GM12874 (cell line): ENCODE measurements at regions not wholly inside any gene's neighbourhood (a gene's known extent, or its start where the extent isn't known, plus 50 kb on each side); places are given as distances from the start of the nearest gene placed in this dataset.

Source experiments
- TF ChIP-seq, protein P1 (sequence below): IDR thresholded peaks from 2 replicates; pipeline ENCODE4 v1.5.1; 2011; ENCODE audit warnings: low read depth, mild to moderate bottlenecking, control low read depth, low read length, moderate library complexity; ENCODE audit not compliant: insufficient read depth

DNA sequence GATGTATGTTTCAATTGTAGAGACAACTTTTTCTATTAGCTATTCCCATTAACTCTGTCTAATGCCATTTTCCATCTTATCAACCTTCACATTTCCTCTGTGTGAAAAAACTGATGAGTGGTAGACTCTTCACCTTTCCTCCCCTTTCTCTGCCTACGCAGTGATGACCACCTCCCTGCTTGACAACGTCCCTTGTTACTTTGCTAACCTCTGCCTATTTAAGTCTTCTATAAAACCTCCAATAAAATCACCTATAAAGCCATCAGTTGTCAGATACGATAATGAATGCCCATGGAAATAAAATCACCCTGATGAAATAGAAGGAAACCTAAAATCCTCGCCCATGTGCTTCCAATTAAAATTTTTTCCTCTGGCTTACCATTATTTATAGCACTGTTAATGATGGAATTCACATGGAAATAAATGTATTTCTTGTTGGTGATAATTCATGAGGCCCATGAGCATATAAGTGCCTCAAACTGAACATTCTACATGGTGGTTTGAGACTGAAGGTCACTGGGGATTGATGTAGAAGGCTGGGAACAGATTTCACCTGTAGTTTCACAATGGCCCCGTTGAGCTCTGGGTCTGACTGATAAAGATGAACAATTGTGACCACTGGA is 1454.0 kb upstream of the SEL1L start:
- TF ChIP-seq, protein P1, sequence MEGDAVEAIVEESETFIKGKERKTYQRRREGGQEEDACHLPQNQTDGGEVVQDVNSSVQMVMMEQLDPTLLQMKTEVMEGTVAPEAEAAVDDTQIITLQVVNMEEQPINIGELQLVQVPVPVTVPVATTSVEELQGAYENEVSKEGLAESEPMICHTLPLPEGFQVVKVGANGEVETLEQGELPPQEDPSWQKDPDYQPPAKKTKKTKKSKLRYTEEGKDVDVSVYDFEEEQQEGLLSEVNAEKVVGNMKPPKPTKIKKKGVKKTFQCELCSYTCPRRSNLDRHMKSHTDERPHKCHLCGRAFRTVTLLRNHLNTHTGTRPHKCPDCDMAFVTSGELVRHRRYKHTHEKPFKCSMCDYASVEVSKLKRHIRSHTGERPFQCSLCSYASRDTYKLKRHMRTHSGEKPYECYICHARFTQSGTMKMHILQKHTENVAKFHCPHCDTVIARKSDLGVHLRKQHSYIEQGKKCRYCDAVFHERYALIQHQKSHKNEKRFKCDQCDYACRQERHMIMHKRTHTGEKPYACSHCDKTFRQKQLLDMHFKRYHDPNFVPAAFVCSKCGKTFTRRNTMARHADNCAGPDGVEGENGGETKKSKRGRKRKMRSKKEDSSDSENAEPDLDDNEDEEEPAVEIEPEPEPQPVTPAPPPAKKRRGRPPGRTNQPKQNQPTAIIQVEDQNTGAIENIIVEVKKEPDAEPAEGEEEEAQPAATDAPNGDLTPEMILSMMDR, result no peak

DNA sequence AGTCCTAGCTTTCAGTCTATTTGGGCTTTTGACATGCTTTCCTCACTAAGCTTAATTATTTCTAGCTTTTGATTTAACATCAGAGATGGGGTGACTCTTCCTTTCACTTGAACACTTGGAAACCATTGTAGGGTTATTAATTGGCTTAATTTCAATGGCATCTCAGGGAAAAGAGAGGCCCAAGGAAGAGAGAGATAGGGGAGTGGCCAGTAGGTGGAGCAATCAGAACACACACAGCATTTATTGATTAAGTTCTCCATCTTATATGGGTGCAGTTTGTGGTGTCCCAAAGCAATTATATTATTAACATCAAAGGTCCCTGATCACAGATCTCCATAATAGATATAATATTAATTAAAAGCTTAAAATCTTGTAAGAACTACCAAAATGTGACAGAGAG is 1466.1 kb upstream of the SEL1L start:
- TF ChIP-seq, protein P1, result peak; percentile 25; the same call in 1 of the 2 replicates

DNA sequence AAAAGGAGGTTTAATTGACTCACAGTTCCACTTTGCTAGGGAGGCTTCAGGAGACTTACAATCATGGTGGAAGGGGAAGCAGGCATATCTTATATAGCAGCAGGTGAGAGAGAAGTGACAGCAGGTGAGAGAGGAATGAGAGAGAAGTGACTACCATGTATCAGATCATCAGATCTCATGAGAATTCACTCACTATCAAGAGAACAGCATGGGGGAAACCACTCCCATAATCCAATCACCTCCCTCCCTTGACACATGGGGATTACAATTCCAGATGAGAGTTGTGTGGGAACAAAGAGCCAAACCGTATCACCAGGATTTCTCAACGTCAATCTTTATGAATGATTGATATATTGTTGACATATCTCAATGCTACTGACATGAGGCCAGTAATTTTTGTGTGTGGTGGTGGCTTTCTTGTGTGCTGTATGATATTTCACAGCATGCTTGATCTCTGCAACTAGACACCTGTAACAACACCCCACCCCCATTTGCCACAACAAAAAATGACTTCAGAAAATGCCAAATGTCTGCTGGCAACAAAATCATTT is 1470.9 kb upstream of the SEL1L start:
- TF ChIP-seq, protein P1, result no peak

DNA sequence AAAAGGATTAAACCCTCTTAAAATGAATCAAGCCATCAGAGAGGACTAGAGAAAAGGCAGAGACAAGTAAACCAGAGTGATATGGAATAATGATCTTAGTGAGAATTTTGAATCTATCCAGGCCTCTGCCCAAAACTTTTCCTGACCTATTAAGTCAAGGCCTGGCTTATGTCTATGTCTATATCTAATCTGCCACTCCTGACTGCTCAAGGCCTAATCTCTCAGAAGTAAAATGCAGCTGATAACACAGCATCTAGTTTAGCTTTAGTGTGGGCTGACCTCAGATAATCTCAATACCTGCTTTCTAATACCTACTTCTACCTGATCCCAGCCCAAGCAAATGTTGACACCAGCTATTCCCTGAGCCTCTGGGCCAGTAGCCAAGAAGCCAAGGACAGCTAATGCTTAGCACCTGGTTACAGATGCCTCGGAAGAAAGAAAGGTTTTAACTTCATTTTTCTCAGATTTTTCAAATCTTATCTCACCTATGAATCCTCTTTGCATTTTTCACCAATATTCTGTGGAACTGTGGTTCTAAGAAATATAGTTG is 1472.5 kb upstream of the SEL1L start:
- TF ChIP-seq, protein P1, result no peak

DNA sequence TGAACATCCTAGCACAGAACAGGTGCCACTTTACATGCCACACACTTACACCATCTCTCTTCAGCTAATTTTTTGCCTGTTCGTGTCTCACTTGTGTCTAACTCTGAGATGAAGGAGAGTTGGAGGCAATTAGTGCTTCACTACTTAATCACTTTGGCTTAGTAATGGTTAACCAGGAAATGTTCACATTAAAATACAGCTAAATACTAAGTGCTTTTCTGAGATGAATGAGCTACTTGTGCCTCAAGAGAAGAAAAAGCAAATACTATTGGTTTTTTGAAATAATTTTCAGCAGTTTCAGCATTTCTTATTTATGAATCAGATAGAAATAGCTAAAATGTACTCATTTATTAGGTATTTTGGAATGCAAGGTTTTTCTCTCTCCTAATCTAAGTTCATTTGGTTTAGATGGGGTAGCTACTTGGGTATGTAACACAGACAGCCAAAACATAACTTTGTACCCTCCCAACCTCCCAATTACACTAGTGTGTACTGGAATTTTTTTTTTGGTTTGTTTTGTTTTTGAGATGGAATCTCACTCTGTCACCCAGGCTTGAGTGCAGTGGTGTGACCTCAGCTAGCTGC is 1474.1 kb upstream of the SEL1L start:
- TF ChIP-seq, protein P1, result no peak

DNA sequence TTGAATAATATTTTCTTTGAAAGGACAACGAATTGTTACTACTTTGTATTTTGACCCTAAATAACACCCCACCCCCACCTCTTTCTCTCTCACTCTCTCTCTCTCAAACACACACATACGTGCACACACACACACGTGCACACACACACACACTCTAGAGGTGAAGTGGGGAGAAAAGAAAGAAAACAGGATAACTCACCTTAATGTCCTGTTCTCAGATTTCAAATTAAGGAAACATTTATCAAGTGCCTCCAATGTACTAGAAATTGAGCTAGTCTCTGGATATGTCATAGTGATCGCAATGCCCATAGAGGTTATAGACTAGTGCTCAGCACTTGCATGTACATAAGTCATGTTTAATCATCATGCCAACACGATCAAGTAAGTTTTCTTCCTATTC is 1483.6 kb upstream of the SEL1L start:
- TF ChIP-seq, protein P1, result no peak

DNA sequence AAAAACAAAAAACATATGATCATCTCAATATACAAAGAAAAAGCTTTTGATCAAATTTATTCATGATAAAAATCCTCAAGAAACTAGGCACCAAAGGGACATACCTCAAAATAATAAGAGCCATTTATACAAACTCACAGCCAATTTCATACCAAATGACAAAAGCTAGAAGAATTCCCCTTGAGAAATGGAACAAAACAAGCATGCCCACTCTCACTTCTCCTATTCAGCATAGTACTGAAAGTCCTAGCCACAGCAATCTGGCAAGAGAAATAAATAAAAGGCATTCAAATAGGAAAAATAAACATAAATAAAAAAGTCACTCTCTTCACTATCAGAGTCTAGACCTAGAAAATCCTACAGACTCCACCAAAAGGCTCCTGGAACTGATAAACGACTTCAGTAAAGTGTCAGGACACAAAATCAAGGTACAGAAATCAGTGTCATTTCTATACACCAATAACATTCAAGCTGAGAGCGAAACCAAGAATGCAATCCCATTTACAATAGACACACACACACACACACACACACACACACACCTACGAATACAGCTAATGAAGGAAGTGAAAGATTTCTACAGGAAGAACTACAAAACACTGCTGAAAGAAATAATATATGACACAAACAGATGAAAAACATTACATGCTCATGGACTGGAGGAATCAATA is 1486.2 kb upstream of the SEL1L start:
- TF ChIP-seq, protein P1, result no peak
